ENCODE measurements at regions not wholly inside any gene's neighbourhood (a gene's known extent, or its start where the extent isn't known, plus 50 kb on each side); places are given as distances from the start of the nearest gene placed in this dataset.

- H3K9ac ChIP-seq (ENCODE audit: low read length) = no peak overlapping the region
- H3K4me1 ChIP-seq (ENCODE audit: control insufficient read depth, insufficient read depth, low read length) = no peaks in the 10 kb centered on the region
- no peak overlapping the region for H3K4me3 ChIP-seq (ENCODE audit: low read depth, low read length)
- H3K36me3 ChIP-seq (ENCODE audit: control insufficient read depth, insufficient read depth, low read length) = no peaks in the 10 kb centered on the region
- H3K9me3 ChIP-seq (ENCODE audit: control insufficient read depth, insufficient read depth, low read depth, low read length) = no peaks in the 10 kb centered on the region
- no peaks in the 10 kb centered on the region for H3K27me3 ChIP-seq (ENCODE audit: control insufficient read depth, insufficient read depth, low read length)
- H3K27ac ChIP-seq (ENCODE audit: low read depth, low read length) = no peak overlapping the region
These were observed 74.1 kb upstream of the ANKRD50 start for GRCh38 chr4:124786634-124787033.

- H3K9me3 ChIP-seq (ENCODE audit: control insufficient read depth, insufficient read depth, low read depth, low read length) = 0 out of 2 replicates have a peak, but pooled peaks cover 7% of the 10 kb centered on the region
These were observed 73.1 kb upstream of the ANKRD50 start for GRCh38 chr4:124785645-124786044.

GRCh38 chr4:124783847-124784246 lies 71.3 kb upstream of the ANKRD50 start:
- no peaks in the 10 kb centered on the region for H3K36me3 ChIP-seq (ENCODE audit: control insufficient read depth, insufficient read depth, low read length)
- no peak overlapping the region for H3K27ac ChIP-seq (ENCODE audit: low read depth, low read length)
- H3K4me1 ChIP-seq (ENCODE audit: control insufficient read depth, insufficient read depth, low read length) = no peaks in the 10 kb centered on the region
- H3K27me3 ChIP-seq (ENCODE audit: control insufficient read depth, insufficient read depth, low read length) = no peaks in the 10 kb centered on the region
- H3K9me3 ChIP-seq (ENCODE audit: control insufficient read depth, insufficient read depth, low read depth, low read length) = 0 out of 2 replicates have a peak, but pooled peaks cover 8% of the 10 kb centered on the region
- no peak overlapping the region for H3K9ac ChIP-seq (ENCODE audit: low read length)
- no peak overlapping the region for H3K4me3 ChIP-seq (ENCODE audit: low read depth, low read length)

More at GRCh38 chr4:124785645-124786044, 73.1 kb upstream of the ANKRD50 start:
- H3K4me3 ChIP-seq (ENCODE audit: low read depth, low read length) = no peak overlapping the region
- H3K27me3 ChIP-seq (ENCODE audit: control insufficient read depth, insufficient read depth, low read length) = no peaks in the 10 kb centered on the region
- H3K4me1 ChIP-seq (ENCODE audit: control insufficient read depth, insufficient read depth, low read length) = no peaks in the 10 kb centered on the region
- H3K36me3 ChIP-seq (ENCODE audit: control insufficient read depth, insufficient read depth, low read length) = no peaks in the 10 kb centered on the region
- H3K27ac ChIP-seq (ENCODE audit: low read depth, low read length) = no peak overlapping the region
- H3K9ac ChIP-seq (ENCODE audit: low read length) = no peak overlapping the region

- H3K9me3 ChIP-seq (ENCODE audit: control insufficient read depth, insufficient read depth, low read depth, low read length) = 0 out of 2 replicates have a peak, but pooled peaks cover 8% of the 10 kb centered on the region
- H3K9ac ChIP-seq (ENCODE audit: low read length) = no peak overlapping the region
- H3K4me3 ChIP-seq (ENCODE audit: low read depth, low read length) = no peak overlapping the region
- H3K27ac ChIP-seq (ENCODE audit: low read depth, low read length) = no peak overlapping the region
- H3K27me3 ChIP-seq (ENCODE audit: control insufficient read depth, insufficient read depth, low read length) = no peaks in the 10 kb centered on the region
- no peaks in the 10 kb centered on the region for H3K4me1 ChIP-seq (ENCODE audit: control insufficient read depth, insufficient read depth, low read length)
- no peaks in the 10 kb centered on the region for H3K36me3 ChIP-seq (ENCODE audit: control insufficient read depth, insufficient read depth, low read length)
These were observed 64.5 kb upstream of the ANKRD50 start for GRCh38 chr4:124777007-124777406.

- Histone ChIP-seq H3K27me3 (ENCODE audit: control insufficient read depth, insufficient read depth, low read length) (no peaks in the 10 kb centered on the region), H3K27ac (ENCODE audit: low read depth, low read length) (no peak overlapping the region), H3K4me3 (ENCODE audit: low read depth, low read length) (no peak overlapping the region), H3K9ac (ENCODE audit: low read length) (no peak overlapping the region), H3K4me1 (ENCODE audit: control insufficient read depth, insufficient read depth, low read length) (no peaks in the 10 kb centered on the region), H3K9me3 (ENCODE audit: control insufficient read depth, insufficient read depth, low read depth, low read length) (0 out of 2 replicates have a peak, but pooled peaks cover 2% of the 10 kb centered on the region), H3K36me3 (ENCODE audit: control insufficient read depth, insufficient read depth, low read length) (no peaks in the 10 kb centered on the region)
These were observed 56.2 kb upstream of the ANKRD50 start for GRCh38 chr4:124768596-124769365.

- no peaks in the 10 kb centered on the region for H3K27me3 ChIP-seq (ENCODE audit: control insufficient read depth, insufficient read depth, low read length)
- H3K4me3 ChIP-seq (ENCODE audit: low read depth, low read length) = no peak overlapping the region
- H3K9ac ChIP-seq (ENCODE audit: low read length) = no peak overlapping the region
- no peaks in the 10 kb centered on the region for H3K36me3 ChIP-seq (ENCODE audit: control insufficient read depth, insufficient read depth, low read length)
- H3K27ac ChIP-seq (ENCODE audit: low read depth, low read length) = no peak overlapping the region
- no peaks in the 10 kb centered on the region for H3K4me1 ChIP-seq (ENCODE audit: control insufficient read depth, insufficient read depth, low read length)
- 0 out of 2 replicates have a peak, but pooled peaks cover 2% of the 10 kb centered on the region for H3K9me3 ChIP-seq (ENCODE audit: control insufficient read depth, insufficient read depth, low read depth, low read length)
These were observed 50.4 kb upstream of the ANKRD50 start for GRCh38 chr4:124762956-124763355.
